Memory B cell (primary cell): ENCODE measurements at regions not wholly inside any gene's neighbourhood (a gene's known extent, or its start where the extent isn't known, plus 50 kb on each side); places are given as distances from the start of the nearest gene placed in this dataset.
"Not testable (repeated sequence)": the region's sequence is repeated elsewhere in the genome, so short reads cannot be mapped to it uniquely, and the experiment has no call there.

Source experiments
- ATAC-seq: fragments of 150-1000 bp; cut with Tn5 transposase; 2 replicates; pipeline ENCODE4 v1.10.0; 2021; ENCODE audit warnings: low read depth, mild to moderate bottlenecking, moderate library complexity
- DNase-seq, 2 donors: peaks; one replicate each; pipeline ENCODE4 v3.0.0; 2022; ENCODE audit warnings: low spot score in 2 of 2
- H3K27ac Mint-ChIP-seq: one replicate; pipeline ENCODE4 v1.8.0; 2022; ENCODE audit warnings: mild to moderate bottlenecking, moderate library complexity, mixed read lengths
- H3K27me3 Mint-ChIP-seq: one replicate; pipeline ENCODE4 v1.8.0; 2022; ENCODE audit warnings: mixed read lengths
- H3K36me3 Mint-ChIP-seq: one replicate; pipeline ENCODE4 v1.8.0; 2022; ENCODE audit warnings: mild to moderate bottlenecking, mixed read lengths
- H3K4me1 Mint-ChIP-seq: one replicate; pipeline ENCODE4 v1.8.0; 2022; ENCODE audit warnings: mixed read lengths
- H3K4me3 Mint-ChIP-seq: one replicate; pipeline ENCODE4 v1.8.0; 2022; ENCODE audit warnings: mild to moderate bottlenecking, moderate library complexity, mixed read lengths
- H3K9me3 Mint-ChIP-seq: one replicate; pipeline ENCODE4 v1.8.0; 2022; ENCODE audit warnings: mixed read lengths

DNA sequence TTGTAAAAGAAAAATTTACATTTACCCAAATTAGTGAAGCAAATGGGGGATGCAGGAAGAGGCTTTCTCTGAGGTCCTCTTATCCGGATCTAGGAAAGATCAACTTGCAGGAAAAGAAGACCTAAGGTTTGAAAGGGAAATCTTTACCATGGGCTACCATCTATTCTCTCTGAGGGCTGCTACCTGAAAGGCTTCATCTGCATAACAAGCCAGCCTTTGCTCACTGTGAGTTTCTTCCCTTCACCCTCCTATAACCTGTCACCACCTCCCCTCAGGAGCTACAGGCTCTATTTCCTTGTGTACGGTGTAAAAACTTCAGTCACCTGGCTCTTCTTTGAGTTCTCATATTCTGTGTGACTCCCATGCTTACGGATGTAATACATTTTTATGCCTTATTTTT is 118.6 kb upstream of the BEND4 start:
- Mint-ChIP-seq H3K27ac (no peak overlapping the region), H3K27me3 (peaks cover 5% of the 10 kb centered on the region), H3K4me1 (no peaks in the 10 kb centered on the region), H3K36me3 (no peaks in the 10 kb centered on the region), H3K4me3 (no peak overlapping the region), H3K9me3 (no peaks in the 10 kb centered on the region)
- ATAC-seq (no peak), DNase-seq (no peak)

GRCh38 chr4:42277291-42277690 is 120.0 kb upstream of the SHISA3 start:
- DNase-seq, result no peak
- Mint-ChIP-seq H3K4me1 (peaks cover 15% of the 10 kb centered on the region), H3K27ac (no peak overlapping the region), H3K36me3 (no peaks in the 10 kb centered on the region), H3K4me3 (no peak overlapping the region), H3K9me3 (no peaks in the 10 kb centered on the region), H3K27me3 (peaks cover 11% of the 10 kb centered on the region)
- ATAC-seq, result no peak

DNA sequence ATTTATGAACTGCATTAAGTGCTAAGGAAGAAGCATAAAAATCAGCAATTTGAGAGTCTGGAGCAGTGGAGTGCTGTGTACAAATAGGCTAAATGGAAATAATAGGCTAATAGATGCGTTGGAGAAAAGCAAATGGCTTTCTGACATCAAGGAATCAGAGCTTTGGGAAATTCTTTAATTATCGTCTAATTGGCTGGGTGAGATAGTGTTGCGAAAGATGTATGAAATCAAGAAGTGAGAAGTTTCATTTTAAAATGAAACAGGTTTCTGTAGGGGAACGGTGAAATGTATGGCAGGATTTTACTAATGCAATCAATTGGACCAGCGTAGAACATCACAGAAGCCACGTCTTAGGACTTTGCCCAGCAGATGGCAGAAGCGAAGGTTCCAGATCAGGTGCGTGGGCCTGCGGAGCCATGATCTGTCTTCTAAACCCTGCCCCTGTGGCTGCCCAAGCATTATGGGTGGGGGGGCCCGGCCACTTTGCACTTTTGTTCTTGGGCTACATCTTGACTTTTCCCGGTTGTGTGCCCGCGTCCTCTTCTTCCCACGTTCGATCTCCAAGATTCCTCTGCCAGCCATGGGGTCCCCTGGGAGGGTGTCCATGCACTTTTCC is 118.5 kb upstream of the SHISA3 start:
- Mint-ChIP-seq H3K4me3 (no peak overlapping the region), H3K36me3 (no peaks in the 10 kb centered on the region), H3K27me3 (peaks cover 15% of the 10 kb centered on the region), H3K4me1 (peaks cover 17% of the 10 kb centered on the region), H3K27ac (no peak overlapping the region), H3K9me3 (no peaks in the 10 kb centered on the region)
- DNase-seq (no peak), ATAC-seq (no peak)

DNA sequence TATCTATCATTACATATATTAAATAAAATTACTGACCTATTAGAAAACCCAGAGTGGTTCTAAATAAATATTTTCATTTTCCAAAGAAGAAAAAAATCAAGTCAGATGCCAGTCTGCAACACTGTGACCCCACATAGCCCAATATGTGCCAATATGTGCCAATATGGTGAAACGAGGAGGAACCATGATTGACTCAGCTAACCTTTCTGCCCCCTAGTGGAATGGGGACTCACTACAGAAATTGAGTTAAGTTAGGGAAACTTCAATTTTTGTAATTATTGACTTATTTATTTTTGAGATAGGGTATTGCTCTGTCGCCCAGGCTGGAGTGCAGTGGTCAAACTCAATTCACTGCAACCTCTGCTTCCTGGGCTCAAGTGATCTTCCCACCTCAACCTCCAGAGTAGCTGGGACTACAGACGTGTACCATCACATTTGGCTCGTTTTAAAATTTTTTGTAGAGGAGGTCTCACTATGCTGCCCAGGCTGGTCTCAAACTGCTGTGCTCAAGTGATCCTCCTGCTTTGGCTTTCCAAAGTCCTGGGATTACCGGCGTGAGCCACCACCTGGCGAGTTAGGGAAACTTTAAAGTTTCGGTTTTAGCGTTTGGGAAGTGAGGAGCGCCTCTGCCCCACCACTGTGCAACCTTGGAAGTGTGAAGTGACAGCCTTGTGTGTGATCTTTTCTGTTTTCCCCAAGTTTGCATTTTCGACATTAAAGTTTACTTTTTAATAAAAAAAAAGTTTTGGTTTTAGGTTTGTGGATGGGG is 116.8 kb upstream of the SHISA3 start:
- Mint-ChIP-seq H3K4me1 (peaks cover 17% of the 10 kb centered on the region), H3K27me3 (peaks cover 15% of the 10 kb centered on the region), H3K27ac (no peak overlapping the region), H3K9me3 (no peaks in the 10 kb centered on the region), H3K36me3 (no peaks in the 10 kb centered on the region), H3K4me3 (peak overlapping the region; percentile 14)
- DNase-seq, result no peak
- peak; percentile 46 for ATAC-seq

GRCh38 chr4:42281324-42282020 is 115.8 kb upstream of the SHISA3 start:
- ATAC-seq, result peak; percentile 16
- H3K27ac Mint-ChIP-seq, result no peak overlapping the region
- H3K9me3 Mint-ChIP-seq, result no peaks in the 10 kb centered on the region
- DNase-seq, result no peak
- peaks cover 17% of the 10 kb centered on the region for H3K4me1 Mint-ChIP-seq
- H3K36me3 Mint-ChIP-seq, result no peaks in the 10 kb centered on the region
- H3K27me3 Mint-ChIP-seq, result peaks cover 15% of the 10 kb centered on the region
- no peak overlapping the region for H3K4me3 Mint-ChIP-seq

DNA sequence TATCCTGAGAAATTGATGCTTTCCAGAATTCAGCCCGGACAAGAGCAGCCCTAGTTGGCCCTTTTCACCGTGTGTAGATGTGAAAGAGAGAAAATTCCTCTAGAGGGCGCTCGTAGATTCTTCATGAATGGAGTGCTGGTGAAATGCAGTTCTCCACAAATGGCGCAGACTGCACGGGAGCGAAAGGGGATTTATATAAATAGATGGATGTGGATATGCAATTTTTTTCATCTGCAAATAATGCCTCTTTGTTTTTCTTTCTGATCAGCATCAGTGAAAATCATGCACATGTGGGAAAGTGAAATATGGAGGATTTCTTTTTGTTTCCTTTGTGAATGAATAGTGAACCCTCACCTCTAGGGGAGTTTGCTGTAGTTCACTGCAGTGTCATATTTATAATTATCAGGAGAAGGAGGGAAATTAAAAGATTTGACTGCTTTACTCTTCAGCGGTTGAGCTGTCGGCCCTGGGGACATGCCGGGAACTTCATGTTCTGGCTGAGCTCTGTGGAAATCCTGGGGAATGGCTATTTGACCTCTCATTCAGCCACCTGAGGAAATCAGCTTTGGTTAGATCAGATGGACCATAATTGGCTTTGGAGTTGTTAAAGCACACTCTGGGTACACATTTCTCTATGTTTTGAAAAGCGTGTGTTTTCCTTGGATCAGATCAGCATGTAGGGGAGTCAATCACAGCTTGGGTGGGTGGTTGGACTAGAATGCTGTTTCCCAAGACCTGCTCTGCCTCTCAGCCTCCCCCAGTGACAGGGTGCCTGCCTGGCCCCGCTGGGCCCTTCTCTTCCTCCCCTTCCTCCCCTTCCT is 115.0 kb upstream of the SHISA3 start:
- Mint-ChIP-seq H3K9me3 (no peaks in the 10 kb centered on the region), H3K36me3 (no peaks in the 10 kb centered on the region), H3K4me3 (peak overlapping the region; percentile 21), H3K27ac (no peak overlapping the region), H3K27me3 (peaks cover 15% of the 10 kb centered on the region), H3K4me1 (peaks cover 13% of the 10 kb centered on the region)
- peak; percentile 79 for ATAC-seq
- DNase-seq, result peak; percentile 19 to 29

DNA sequence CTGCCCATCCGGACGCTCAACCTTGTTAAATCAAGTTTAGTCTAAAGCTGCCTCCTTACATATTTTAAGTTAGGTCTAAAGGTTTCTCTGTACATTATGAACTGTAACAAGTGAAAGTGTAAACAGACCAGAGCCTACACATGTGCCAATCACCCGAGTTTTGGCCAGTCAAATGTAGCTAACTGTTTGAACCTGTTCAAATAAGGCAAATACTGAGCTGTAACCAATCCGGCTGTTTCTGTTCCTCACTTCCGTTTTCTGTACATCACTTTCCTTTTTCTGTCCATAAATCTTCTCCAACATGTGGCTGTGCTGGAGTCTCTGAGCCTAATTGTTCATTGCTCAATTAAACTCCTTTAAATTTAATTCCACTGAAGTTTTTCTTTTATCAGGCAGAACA is 113.3 kb upstream of the SHISA3 start:
- DNase-seq, result no peak
- H3K27me3 Mint-ChIP-seq, result peaks cover 15% of the 10 kb centered on the region
- H3K36me3 Mint-ChIP-seq, result no peaks in the 10 kb centered on the region
- H3K27ac Mint-ChIP-seq, result no peak overlapping the region
- H3K4me3 Mint-ChIP-seq, result no peak overlapping the region
- H3K9me3 Mint-ChIP-seq, result no peaks in the 10 kb centered on the region
- no peak for ATAC-seq
- H3K4me1 Mint-ChIP-seq, result peaks cover 13% of the 10 kb centered on the region

- not testable (repeated sequence) for ATAC-seq, H3K4me3 Mint-ChIP-seq, DNase-seq, H3K4me1 Mint-ChIP-seq, H3K27me3 Mint-ChIP-seq, H3K9me3 Mint-ChIP-seq, H3K27ac Mint-ChIP-seq, H3K36me3 Mint-ChIP-seq
These were observed 108.4 kb upstream of the SHISA3 start for GRCh38 chr4:42288876-42289275.

DNA sequence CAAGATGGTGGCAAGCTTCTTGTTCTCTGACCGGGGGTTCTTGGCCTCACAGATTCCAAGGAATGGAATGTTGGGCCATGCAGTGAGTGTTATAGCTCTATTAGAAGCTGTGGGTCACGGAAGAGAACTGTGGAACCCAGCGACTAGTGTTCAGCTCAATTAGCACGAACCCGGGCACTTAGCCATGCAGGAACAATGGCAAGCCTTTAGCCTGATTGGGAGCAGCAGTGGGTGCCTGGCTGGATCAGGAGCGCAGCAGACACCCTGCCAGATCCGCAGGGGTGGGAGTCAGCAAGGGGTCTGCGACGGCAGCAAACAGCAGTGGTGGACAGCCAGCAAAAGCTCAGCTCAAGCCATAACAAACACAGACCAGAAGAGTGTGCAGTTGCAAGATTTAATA is 105.1 kb upstream of the SHISA3 start:
- ATAC-seq, H3K9me3 Mint-ChIP-seq, H3K4me3 Mint-ChIP-seq: not testable (repeated sequence)

GRCh38 chr4:42293967-42294813 is 103.1 kb upstream of the SHISA3 start:
- Mint-ChIP-seq H3K27ac (no peak overlapping the region), H3K27me3 (peaks cover 10% of the 10 kb centered on the region), H3K4me3 (no peak overlapping the region), H3K36me3 (no peaks in the 10 kb centered on the region), H3K9me3 (no peaks in the 10 kb centered on the region), H3K4me1 (no peaks in the 10 kb centered on the region)
- DNase-seq, result no peak
- no peak for ATAC-seq

More for the DNA sequence above, 105.1 kb upstream of the SHISA3 start:
- H3K27ac Mint-ChIP-seq, H3K4me1 Mint-ChIP-seq, DNase-seq, H3K36me3 Mint-ChIP-seq: not testable (repeated sequence)
- peaks cover 10% of the 10 kb centered on the region for H3K27me3 Mint-ChIP-seq

DNA sequence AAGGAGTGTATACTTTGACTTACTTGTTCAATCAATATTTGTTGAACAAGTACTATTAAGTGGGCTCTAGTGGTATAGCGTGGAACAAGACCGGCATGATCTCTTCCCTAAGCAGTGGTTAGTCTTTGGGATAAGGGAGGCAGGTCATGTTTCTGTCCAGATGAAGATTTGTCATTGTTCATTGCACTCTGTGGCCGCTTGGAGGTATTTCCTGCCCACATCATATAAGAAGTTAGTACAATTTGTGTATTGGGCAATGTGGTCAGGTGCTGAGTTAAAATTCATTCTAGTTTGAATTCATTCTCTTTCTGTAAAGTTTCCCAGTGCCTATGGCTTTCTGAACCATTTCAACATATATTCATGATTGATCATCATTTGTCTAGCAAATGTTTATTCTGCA is 101.1 kb upstream of the SHISA3 start:
- DNase-seq (no peak), ATAC-seq (no peak)
- Mint-ChIP-seq H3K27me3 (peaks cover 14% of the 10 kb centered on the region), H3K9me3 (no peaks in the 10 kb centered on the region), H3K4me3 (no peak overlapping the region), H3K27ac (no peak overlapping the region), H3K36me3 (no peaks in the 10 kb centered on the region), H3K4me1 (no peaks in the 10 kb centered on the region)

- Mint-ChIP-seq H3K4me3 (no peak overlapping the region), H3K27me3 (peaks cover 14% of the 10 kb centered on the region), H3K27ac (no peak overlapping the region), H3K9me3 (peaks cover 1% of the 10 kb centered on the region), H3K36me3 (no peaks in the 10 kb centered on the region), H3K4me1 (no peaks in the 10 kb centered on the region)
- DNase-seq, result no peak
- no peak for ATAC-seq
These were observed 94.9 kb upstream of the SHISA3 start for GRCh38 chr4:42302348-42302747.
